Right ventricle myocardium superior (tissue), 1 donor: ENCODE measurements at regions not wholly inside any gene's neighbourhood (a gene's known extent, or its start where the extent isn't known, plus 50 kb on each side); places are given as distances from the start of the nearest gene placed in this dataset.
A peak's percentile ranks its signal among the peaks of the same experiment; 100 is the strongest.

Experiments used
- ATAC-seq: fragments of 200-7000 bp; cut with Tn5 transposase; one replicate; pipeline ENCODE4 v1.9.1; 2020; ENCODE audit warnings: mild to moderate bottlenecking; ENCODE audit not compliant: poor library complexity
- DNase-seq: peaks from one replicate; pipeline ENCODE4 v3.0.0-alpha.2; 2020
- intact Hi-C: fragments of 100-400 bp; cut with DNase I; formaldehyde crosslinking; loops from one replicate; pipeline ENCODE4 v1.11.2; 2022
- donor health status: DM: no; HTN: yes; CAD: no; lungs with severe emphysema.

DNA sequence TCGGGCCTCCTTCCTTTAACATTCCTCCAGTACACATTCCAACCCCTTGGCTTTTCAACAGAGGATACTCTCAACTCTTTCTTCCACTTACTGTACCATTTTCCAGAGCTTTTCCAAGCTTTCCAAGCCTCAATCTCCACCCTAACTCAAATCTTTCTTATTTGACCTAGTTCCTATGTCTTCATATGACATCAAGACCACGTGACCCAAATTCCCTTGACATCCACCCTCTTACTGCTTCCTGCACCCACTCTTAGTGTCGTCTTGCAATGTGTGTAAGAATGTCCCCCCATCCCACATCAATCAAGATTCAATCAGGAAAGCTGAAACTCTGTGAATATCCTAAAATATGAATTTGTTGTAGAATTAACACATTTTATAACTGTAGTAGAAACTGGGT, 155.0 kb downstream of the OMA1 start:
- no peak for ATAC-seq
- intact Hi-C loops, result no loop called here
- DNase-seq, result no peak

DNA sequence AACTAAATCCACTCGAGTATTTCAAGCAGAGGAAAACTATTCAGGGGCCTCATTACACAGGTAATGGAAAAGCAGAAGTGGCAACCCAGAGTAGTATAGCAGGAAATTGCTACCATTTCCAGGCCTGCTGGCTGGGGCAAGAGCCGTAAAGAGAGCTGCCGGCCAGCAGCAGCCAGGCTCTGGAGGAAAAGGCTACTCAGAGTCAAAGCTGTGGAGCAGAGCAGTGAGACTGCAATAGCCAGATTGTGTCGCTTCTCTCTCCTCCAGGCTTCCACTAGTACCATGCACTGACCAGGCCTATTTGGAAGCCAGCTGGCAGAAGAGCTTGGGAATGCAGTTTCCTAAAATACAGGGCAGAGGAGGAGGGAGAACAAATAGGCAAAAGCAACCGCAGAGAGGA, 155.5 kb downstream of the OMA1 start:
- peak; percentile 42 for DNase-seq
- intact Hi-C loops, result no loop called here

DNA sequence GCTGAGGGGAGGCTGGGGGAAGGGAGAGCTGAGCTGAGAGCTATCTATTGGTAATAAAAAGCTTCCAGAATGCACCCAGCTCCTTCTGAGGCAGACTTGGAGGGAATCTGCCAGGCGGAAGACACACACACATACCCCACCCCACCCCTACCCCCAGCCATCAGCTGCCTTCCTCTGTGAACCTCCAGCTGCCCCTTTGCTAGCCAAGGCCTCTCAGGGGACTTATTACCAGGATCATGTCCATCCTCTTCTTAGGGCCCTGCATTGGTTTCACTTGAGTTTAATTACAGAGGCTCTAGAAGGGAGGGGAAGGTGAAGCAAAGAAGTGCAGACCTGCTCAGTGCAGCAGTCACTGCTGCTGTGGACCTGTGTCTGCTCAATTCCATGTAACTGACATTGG, 156.4 kb downstream of the OMA1 start:
- ATAC-seq (no peak), DNase-seq (no peak)
- intact Hi-C loops, result no loop called here

More for the DNA sequence above, 155.5 kb downstream of the OMA1 start:
- peak; percentile 94 for ATAC-seq

DNA sequence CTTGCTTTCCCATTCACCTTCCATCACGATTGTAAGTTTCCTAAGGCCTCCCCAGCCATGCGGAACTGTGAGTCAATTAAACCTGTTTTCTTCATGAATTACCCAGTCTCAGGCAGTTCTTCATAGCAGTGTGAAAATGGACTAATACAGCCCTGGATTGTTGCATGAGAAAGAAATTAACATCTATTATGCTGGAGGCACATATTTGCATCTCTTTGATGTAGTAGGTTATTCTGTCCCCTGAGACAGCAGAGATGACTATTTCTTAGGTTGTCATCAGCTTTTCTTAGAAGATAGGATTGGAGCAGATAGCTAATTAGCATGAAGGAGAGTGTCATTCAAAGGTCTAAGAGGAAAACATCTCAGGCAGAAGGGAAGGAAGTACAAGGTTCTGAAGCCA, 166.2 kb downstream of the OMA1 start:
- no peak for DNase-seq
- intact Hi-C loops, result no loop called here

DNA sequence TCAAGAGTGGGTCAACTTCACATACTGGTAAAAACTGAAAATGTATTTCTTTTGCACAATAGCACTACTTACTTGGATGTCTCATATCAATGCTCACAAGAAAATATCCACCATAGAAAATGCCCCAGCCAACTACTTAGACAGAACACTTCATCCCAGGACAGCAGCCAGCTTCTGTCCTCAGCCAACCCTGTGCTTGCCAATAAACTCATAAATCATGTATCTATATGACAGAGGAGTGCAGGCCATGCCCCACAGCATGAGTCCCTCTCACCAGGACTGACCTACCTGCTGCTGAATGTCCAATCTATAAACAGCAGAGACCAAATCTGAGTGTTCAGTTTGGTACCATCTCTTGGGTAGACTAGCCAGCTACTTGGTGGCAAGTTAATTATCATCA, 179.3 kb downstream of the OMA1 start:
- peak; percentile 38 for DNase-seq
- intact Hi-C loops, result no loop called here
- peak; percentile 68 for ATAC-seq

More for the DNA sequence above, 166.2 kb downstream of the OMA1 start:
- ATAC-seq, result no peak

DNA sequence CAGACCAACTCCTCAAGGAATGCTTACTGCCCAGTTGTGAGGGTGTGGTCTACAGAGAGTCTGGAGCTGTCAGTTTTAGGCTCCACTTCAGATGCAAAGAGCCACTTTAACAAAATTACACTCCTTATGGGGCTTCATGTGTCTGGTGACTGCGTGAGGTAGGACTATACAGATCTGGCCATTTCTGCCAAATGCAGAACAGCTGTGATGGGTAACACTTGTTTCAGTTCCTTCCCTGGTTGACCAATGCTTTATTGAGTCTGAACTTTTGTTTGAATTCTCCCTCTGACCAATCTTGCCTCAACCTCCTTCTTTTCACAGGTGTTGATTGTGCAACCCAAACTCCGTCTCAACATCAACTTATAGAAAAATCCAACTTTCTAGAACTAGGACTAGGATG, 181.2 kb downstream of the OMA1 start:
- no peak for DNase-seq
- ATAC-seq, result no peak
- intact Hi-C loops, result no loop called here

DNA sequence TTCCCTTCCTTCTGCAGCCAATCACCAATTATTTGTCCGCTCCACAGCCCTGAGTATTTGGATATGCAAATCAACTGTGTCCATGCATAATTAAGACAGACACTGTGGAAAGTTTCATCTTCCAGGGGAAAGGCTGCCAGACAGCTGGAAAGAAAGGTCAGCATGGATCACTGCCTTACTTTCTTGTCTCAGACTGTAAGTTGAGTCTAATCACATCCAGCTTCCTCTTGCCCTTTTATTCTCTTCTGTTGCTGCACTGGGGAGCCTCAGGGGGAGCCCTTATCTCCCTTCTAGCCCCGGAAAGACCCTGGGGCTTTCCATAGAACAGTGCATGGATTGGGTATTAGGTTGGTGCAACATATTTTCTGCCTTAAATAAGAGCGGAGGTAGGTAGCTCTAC, 182.9 kb downstream of the OMA1 start:
- DNase-seq, result no peak
- ATAC-seq, result no peak
- intact Hi-C loops, result no loop called here

DNA sequence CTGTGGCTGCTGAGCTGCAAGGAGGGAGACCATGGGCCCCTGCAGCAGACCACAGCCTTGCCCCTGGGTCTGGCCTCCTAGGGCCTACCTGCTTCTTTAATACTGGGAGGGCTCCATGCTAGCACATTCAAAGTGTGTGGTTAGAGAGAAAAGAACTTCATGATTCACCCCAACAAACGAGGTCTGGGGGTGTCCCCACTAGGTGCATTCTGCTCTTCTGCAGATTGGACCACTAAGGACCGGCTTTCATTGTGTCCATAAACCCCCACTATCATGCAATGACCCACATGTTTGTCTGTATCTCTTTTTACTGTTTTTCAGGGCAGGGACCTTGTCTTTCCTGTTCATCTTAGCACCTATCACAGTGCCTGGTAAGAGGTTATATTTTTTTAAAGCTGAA, 185.4 kb downstream of the OMA1 start:
- intact Hi-C loops, result no loop called here
- DNase-seq, result no peak
- no peak for ATAC-seq

DNA sequence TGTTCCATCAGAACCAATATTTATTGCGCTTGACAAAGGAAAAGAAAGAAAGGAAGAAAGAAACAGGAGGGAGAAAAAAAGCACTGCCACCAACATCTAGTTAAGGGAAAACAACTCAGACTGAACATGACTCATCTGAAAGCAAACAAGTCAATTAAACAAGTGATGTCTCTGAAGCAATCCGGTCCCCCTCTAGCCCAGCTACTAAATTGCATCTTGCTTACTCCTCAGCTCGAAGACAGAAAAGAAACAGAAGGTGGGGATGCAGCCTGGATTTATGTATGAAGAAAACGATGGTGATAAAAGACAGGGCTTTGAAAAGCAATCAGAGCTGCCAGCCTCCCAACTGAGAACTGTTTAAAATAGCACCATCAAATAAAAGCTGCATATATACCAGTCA, 188.2 kb downstream of the OMA1 start:
- no peak for ATAC-seq
- intact Hi-C loops, result no loop called here

DNA sequence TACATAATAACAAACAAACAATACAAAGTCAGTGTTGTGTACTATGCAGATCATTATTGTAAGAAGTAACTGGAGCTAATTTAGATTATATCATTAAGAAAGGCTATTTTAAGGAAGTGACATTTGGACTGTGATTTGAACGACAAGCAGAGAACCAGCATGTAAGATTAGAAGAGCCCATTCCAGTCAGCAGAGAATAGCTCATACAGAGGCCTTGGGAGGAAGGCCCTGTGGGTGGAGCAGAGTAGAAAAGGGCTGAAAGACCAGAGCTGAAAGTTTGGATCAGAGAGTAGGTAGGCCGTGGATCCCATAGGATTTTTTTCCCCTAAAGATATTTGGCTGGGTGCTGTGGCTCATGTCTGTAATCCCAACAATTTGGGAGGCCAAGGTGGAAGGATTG, 190.1 kb downstream of the OMA1 start:
- intact Hi-C loops, result no loop called here
- DNase-seq (no peak), ATAC-seq (peak; percentile 49)

More for the DNA sequence above, 188.2 kb downstream of the OMA1 start:
- DNase-seq, result no peak

DNA sequence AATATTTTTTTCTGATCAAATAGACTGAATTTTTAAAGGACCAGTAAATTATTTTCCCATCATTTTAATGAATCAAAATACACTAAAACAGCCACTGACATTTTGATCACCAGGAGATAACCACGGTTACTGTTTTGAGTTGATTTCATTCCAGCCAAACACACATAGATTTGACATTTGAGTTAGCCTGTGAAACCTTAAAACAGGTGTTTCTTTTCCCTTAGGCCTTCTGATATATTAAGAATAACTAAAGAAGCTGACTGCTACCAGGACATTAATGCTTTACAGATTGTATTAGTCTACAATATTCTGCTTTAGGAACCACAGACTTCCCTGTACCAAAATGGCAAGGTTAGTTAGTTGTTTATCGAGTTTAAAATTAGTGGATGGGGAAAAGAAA, 193.4 kb downstream of the OMA1 start:
- no peak for DNase-seq
- no peak for ATAC-seq
- intact Hi-C loops, result no loop called here

DNA sequence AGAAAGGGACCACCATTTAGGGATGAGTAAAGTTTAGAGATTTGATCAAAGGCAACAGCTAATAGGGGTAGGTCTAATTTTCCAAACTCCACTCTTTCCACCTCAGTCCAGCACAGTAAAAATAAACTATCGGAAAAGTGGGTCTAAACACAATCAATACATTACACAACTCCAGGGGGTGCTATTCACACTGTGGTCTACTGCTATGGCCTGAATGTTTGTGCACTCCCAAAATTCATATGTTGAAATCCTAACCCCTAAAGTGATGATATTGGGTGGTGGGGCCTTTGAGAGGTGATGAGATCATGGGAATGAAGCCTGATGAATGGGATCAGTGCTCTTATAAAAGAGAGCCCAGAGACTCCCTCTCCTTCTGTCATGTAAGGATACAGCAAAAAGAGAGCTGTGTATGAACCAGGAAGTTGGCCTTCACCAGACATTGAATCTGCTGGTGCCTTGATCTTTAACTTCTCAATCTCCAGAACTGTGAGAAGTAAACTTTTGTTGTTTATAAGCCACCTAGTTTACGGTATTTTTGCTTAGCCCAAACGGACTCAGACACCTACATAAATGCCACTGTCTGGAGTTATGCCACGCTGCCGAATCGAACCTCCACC, 193.9 kb downstream of the OMA1 start:
- DNase-seq (no peak), ATAC-seq (no peak)
- intact Hi-C loops, result no loop called here

DNA sequence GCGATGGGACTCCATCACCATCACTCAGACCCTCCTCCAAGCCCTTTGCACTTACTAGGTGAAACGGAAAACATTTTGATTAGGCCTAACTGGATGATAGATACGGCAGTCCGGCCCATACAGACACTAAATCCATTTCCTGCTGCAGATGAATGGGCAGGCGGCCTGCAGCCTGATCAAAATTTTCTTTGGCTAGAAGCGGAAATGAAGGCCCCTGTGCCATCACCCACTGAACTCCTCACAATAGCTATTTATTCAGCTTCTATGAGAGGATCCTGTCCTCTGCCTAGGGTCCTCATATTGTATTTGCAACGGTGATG, 200.5 kb downstream of the OMA1 start:
- intact Hi-C loops, result no loop called here
- DNase-seq (no peak), ATAC-seq (no peak)

DNA sequence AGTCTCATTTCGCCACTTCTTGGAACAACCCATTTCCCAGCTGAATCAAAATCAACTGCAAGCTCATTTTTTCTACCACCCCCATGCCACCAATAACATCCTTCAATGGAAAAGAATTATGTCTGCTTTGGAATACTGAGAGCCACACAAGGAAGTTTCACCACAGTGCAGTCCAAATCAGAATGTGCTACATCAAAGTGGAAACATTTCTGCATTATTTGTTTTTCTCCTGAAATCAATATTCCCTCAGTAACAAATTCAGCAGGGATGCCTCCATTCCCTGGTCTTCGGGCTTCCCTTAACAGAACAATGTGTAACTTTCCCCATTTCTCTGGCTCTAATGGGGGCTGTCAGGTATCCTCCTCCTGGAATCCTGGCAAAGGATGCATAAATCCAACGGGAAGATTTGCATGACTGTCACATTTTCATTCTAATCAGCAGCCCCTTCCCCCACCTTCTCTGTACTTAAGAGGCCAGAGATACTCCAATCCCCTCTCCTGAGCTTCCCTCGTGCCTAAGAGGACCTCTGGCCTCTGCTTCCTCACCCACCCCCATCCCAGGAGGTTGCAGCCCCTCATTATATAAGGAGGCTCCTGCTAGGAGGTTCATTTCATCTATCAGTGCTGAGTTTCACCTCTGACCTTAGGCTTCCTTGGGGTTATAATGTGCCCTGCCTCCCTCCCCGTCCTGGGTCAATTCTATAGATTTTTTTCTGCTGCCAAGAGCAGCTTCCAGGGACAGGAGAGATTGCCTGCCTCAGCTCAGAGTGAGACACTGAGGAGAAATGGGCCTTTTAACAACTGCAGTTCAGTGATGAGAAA, 201.1 kb downstream of the OMA1 start:
- intact Hi-C loops, result no loop called here
- no peak for DNase-seq
- no peak for ATAC-seq

DNA sequence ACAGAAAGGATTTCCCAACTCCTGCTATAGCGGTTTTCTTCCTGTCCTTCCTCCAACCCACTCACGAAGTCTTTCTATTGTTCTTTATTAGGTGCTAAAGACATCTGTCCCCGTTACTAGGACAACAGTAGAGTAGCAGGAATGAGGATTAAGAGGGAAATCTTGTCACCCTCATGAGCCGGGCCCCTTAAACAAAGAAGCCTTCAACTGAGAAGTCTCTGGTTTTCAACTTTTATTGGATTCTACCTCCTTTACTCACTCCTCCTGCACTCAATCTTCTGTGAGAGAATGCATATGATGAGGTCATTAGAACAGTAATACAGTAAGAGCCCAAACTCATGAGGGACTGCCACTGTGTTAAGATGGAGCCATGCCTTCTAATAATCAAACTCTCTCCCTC, 206.3 kb downstream of the OMA1 start:
- no peak for ATAC-seq
- intact Hi-C loops, result no loop called here
- no peak for DNase-seq

DNA sequence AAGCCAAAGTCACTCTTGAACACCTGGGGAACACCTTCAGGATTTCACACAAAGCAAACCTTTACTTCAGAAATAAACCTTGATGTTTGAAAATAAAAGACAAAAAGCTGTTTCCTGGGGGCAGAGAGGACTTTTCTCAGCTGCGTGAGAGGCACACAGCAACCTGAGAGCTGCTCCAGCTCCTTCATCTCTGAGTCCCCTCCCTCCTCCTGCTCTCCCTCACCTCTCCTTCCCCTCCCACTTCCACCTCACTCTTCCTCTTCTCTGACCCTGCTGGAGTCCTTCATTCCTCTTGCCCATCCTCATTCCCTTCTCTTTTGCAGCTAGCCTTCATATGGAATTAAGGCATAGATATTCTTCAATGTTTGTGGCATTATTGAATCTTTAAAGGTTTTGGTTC, 208.4 kb downstream of the OMA1 start:
- no peak for ATAC-seq
- DNase-seq, result no peak
- intact Hi-C loops, result no loop called here

DNA sequence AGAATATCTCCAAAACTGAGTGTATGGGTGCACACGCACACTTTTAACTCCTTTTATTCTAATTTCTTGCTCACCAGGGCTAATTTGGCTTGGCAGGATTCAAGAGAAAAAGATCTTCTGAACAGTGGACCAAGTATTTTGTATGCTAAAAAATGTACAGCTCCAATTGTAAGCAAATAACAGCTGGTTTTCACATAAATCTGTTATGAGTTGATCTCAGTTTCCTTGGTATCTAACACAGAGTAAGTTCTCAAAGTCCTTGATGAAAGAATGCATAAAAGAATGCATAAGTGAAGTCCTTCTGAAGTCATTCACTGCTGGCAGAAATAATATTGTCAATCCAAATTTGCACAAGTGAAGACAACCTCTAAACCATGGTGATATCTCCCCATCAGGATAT, 213.0 kb downstream of the OMA1 start:
- DNase-seq (no peak), ATAC-seq (no peak)
- intact Hi-C loops, result no loop called here

DNA sequence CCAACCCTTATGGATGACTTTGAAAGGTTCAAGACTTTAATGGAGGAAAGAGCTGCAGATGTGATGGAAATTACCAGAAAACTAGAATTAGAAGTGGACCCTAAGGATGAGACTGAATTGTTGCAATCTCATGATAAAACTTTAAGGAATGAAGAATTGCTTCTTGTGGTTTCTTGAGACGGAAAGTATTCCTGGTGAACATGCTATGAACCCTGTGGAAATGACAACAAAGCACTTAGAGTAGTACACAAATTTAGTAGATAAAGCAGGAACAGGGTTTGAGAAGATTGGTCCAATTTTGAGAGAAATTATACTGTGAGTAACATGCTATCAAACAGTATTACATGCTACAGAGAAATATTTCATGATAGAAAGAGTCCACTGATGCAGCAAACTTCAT, 215.4 kb downstream of the OMA1 start:
- intact Hi-C loops, result no loop called here
- DNase-seq (no peak), ATAC-seq (no peak)

DNA sequence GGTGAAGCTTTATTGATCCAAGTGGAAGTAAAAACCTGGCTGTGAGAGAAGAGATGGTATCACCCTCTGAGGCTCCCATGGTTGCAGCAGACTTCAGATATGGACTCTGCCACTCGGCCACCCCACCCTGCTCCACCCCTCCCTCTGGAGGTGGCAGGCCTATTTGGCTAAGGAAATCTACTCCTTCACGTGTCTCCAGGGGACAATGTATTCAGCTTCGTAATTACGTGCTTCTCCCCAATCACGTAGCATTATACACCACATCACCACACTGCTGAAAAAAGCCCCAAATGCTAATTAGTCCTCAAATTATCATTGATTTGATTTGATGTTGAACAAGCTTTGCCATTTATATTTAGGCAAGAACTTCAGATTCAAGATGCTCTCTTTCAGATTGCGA, 220.7 kb downstream of the OMA1 start:
- ATAC-seq (no peak), DNase-seq (no peak)
- intact Hi-C loops, result no loop called here

DNA sequence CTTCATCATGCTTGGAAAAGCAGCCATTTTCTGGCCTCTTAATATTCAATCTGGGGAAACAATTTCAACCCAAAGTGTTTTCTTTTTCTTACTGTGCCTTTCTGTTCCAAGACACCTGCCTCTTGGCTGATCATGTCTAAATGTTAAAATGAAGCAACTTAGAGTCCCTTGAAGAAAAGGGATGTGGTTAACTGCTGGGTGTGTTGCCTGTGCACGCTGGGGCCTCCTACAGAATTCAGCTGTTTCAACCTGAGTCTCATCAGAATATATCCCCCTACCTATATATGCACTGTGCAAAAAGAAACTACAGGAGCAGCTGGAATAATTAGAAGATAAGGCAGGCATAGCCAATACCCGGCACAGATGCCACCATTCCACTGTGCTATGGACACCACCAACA, 222.0 kb downstream of the OMA1 start:
- ATAC-seq, result no peak
- DNase-seq, result no peak
- intact Hi-C loops, result no loop called here
